H1 (cell line): ENCODE measurements at regions not wholly inside any gene's neighbourhood (a gene's known extent, or its start where the extent isn't known, plus 50 kb on each side); places are given as distances from the start of the nearest gene placed in this dataset.

Experiments used
- CTCF ChIA-PET: fragments of 300-600 bp; sonication (Branson Sonifier 250); formaldehyde crosslinking; loops from one replicate; lab custom pipeline; 2021; ENCODE audit not compliant: partially characterized antibody; lab: Charles Lee
- POLR2A ChIA-PET: fragments of 300-600 bp; sonication (Branson Sonifier 250); formaldehyde crosslinking; loops from one replicate; lab custom pipeline; 2021; ENCODE audit warnings: inconsistent platforms; ENCODE audit not compliant: partially characterized antibody; lab: Charles Lee
- DNase-seq, 2 experiments: peaks; one replicate each; pipeline versions ENCODE4 v3.0.0 to v3.0.0-alpha.2; 2010 to 2022; ENCODE audit warnings: low spot score in 2 of 2, low read depth in 1 of 2, mixed read lengths in 1 of 2
- FAIRE-seq: peaks from 2 replicates; lab custom pipeline; 2011; peaks lifted over from hg19 to GRCh38; lab: Jason Lieb, UNC
- H2AFZ ChIP-seq: 2 replicates; pipeline ENCODE4 v1.8.1; 2012; ENCODE audit warnings: low read length, inconsistent platforms
- H2AK5ac ChIP-seq: 2 replicates; pipeline ENCODE4 v1.6.1; 2013; ENCODE audit warnings: low read depth, low read length
- H2BK120ac ChIP-seq: replicated peaks from 2 replicates; pipeline ENCODE3; 2013; ENCODE audit warnings: low read depth, low read length, inconsistent platforms
- H2BK12ac ChIP-seq: 2 replicates; pipeline ENCODE4 v1.6.1; 2013; ENCODE audit warnings: low read depth, low read length
- H2BK15ac ChIP-seq: 2 replicates; pipeline ENCODE4 v1.6.1; 2013; ENCODE audit warnings: low read length
- H2BK20ac ChIP-seq: 2 replicates; pipeline ENCODE4 v1.6.1; 2013; ENCODE audit warnings: low read length
- H2BK5ac ChIP-seq: 2 replicates; pipeline ENCODE4 v1.6.1; 2013; ENCODE audit warnings: low read depth, low read length
- H3K14ac ChIP-seq: 2 replicates; pipeline ENCODE4 v1.6.1; 2013; ENCODE audit warnings: inconsistent platforms; ENCODE audit not compliant: insufficient read length
- H3K18ac ChIP-seq: 2 replicates; pipeline ENCODE4 v1.6.1; 2013; ENCODE audit warnings: low read length; ENCODE audit errors: extremely low read depth
- H3K23ac ChIP-seq: 2 replicates; pipeline ENCODE4 v1.6.1; 2013; ENCODE audit warnings: inconsistent platforms; ENCODE audit not compliant: insufficient read length
- H3K23me2 ChIP-seq: 2 replicates; pipeline ENCODE4 v1.6.1; 2013; ENCODE audit warnings: low read depth, low read length
- H3K27ac ChIP-seq: 2 replicates; pipeline ENCODE4 v1.6.1; 2011; ENCODE audit warnings: low read depth, low read length, inconsistent platforms
- H3K27me3 ChIP-seq, 4 experiments: replicated peaks in 1 of 4; 1 replicate in 1 of 4; 2 replicates in 3 of 4; pipeline versions ENCODE4 v1.6.1 to v1.8.1; 2011 to 2013; ENCODE audit warnings: low read length in 3 of 4, mild to moderate bottlenecking in 3 of 4, inconsistent platforms in 2 of 4, mixed read lengths in 2 of 4, moderate library complexity in 1 of 4; ENCODE audit not compliant: control insufficient read depth in 3 of 4, insufficient read depth in 3 of 4; ENCODE audit errors: extremely low read depth in 1 of 4
- H3K36me3 ChIP-seq, 4 experiments: 2 replicates each; pipeline versions ENCODE4 v1.6.1 to v1.8.1; 2011 to 2013; ENCODE audit warnings: mild to moderate bottlenecking in 4 of 4, low read length in 3 of 4, moderate library complexity in 2 of 4, control low read depth in 1 of 4, inconsistent platforms in 1 of 4; ENCODE audit not compliant: insufficient read depth in 4 of 4, control insufficient read depth in 2 of 4
- H3K4ac ChIP-seq: replicated peaks from 2 replicates; pipeline ENCODE3; 2013; ENCODE audit warnings: low read length, low read depth, mixed read lengths, inconsistent platforms; ENCODE audit not compliant: insufficient read length
- H3K4me1 ChIP-seq, 4 experiments: replicated peaks in 1 of 4; 1 replicate in 1 of 4; 2 replicates in 3 of 4; pipeline versions ENCODE4 v1.6.1 to v1.8.1; 2011 to 2013; ENCODE audit warnings: low read length in 3 of 4, inconsistent platforms in 2 of 4, mixed read lengths in 1 of 4; ENCODE audit not compliant: insufficient read depth in 4 of 4, control insufficient read depth in 3 of 4
- H3K4me2 ChIP-seq, 2 experiments: 2 replicates each; pipeline versions ENCODE4 v1.6.1 to v1.8.1; 2011 to 2013; ENCODE audit warnings: low read depth in 2 of 2, low read length in 2 of 2, control low read depth in 1 of 2, inconsistent platforms in 1 of 2, mild to moderate bottlenecking in 1 of 2; ENCODE audit not compliant: insufficient read depth in 1 of 2
- H3K4me3 ChIP-seq, 4 experiments: fragments of 200-600, 300-600 bp in 1 of 4; sonication (generic), shearing (Covaris generic), sonication (Bioruptor Twin) in 1 of 4; 2 replicates each; pipeline versions ENCODE4 v1.5.1 to v1.8.1; 2011 to 2016; ENCODE audit warnings: low read length in 4 of 4, low read depth in 3 of 4, control low read depth in 2 of 4, inconsistent platforms in 2 of 4, mild to moderate bottlenecking in 2 of 4, mixed read lengths in 1 of 4, moderate library complexity in 1 of 4; ENCODE audit not compliant: insufficient read depth in 2 of 4; ENCODE audit errors: extremely low read depth in 1 of 4
- H3K56ac ChIP-seq: replicated peaks from 2 replicates; pipeline ENCODE3; 2013; ENCODE audit warnings: low read depth, mild to moderate bottlenecking, mixed read lengths, low read length, inconsistent platforms; ENCODE audit not compliant: insufficient read length
- H3K79me1 ChIP-seq: 2 replicates; pipeline ENCODE4 v1.6.1; 2013; ENCODE audit warnings: low read depth, low read length, control low read depth
- H3K79me2 ChIP-seq, 2 experiments: 2 replicates each; pipeline versions ENCODE4 v1.6.1 to v1.8.1; 2012 to 2013; ENCODE audit warnings: low read length in 2 of 2, mild to moderate bottlenecking in 2 of 2, inconsistent platforms in 1 of 2; ENCODE audit not compliant: insufficient read depth in 2 of 2, control insufficient read depth in 1 of 2
- H3K9ac ChIP-seq, 4 experiments: replicated peaks in 1 of 4; 1 replicate in 1 of 4; 2 replicates in 3 of 4; pipeline versions ENCODE4 v1.6.1 to v1.8.1; 2011 to 2013; ENCODE audit warnings: low read depth in 3 of 4, low read length in 3 of 4, control low read depth in 2 of 4, mild to moderate bottlenecking in 2 of 4, moderate library complexity in 2 of 4, inconsistent platforms in 1 of 4; ENCODE audit errors: extremely low read depth in 1 of 4
- H3K9me3 ChIP-seq, 2 experiments: 2 replicates each; pipeline versions ENCODE4 v1.6.1 to v1.8.1; 2012 to 2013; ENCODE audit warnings: mild to moderate bottlenecking in 2 of 2, moderate library complexity in 2 of 2, control low read depth in 1 of 2, inconsistent platforms in 1 of 2, low read depth in 1 of 2, low read length in 1 of 2, mixed read lengths in 1 of 2; ENCODE audit not compliant: insufficient read depth in 2 of 2
- H4K20me1 ChIP-seq, 2 experiments: replicated peaks in 1 of 2; 2 replicates each; pipeline versions ENCODE3 to v1.8.1; 2011 to 2013; ENCODE audit warnings: inconsistent platforms in 2 of 2, low read length in 2 of 2, mild to moderate bottlenecking in 1 of 2; ENCODE audit not compliant: insufficient read depth in 2 of 2, control insufficient read depth in 1 of 2
- H4K5ac ChIP-seq: 2 replicates; pipeline ENCODE4 v1.6.1; 2013; ENCODE audit warnings: low read length, low read depth, mixed read lengths, inconsistent platforms; ENCODE audit not compliant: insufficient read length
- H4K8ac ChIP-seq: 2 replicates; pipeline ENCODE4 v1.8.0; 2013; ENCODE audit warnings: mild to moderate bottlenecking, moderate library complexity, low read length, inconsistent platforms; ENCODE audit not compliant: insufficient read depth; ENCODE audit errors: extremely low read depth
- H4K91ac ChIP-seq: replicated peaks from 2 replicates; pipeline ENCODE3; 2013; ENCODE audit warnings: low read length, mixed read lengths, inconsistent platforms; ENCODE audit not compliant: insufficient read length
- PHF8 ChIP-seq: fragments of 200-600 bp; sonication (generic); conservative IDR thresholded peaks from 2 replicates; pipeline ENCODE4 v1.7.1; 2012; ENCODE audit warnings: low read depth, mild to moderate bottlenecking, inconsistent platforms, low read length, moderate library complexity
- WGBS, 2 experiments: shearing (Covaris generic) in 1 of 2; methylation state at CpG; one replicate each; pipeline versions ENCODE4 v1.1.6 to v1.1.7; 2013 to 2015; ENCODE audit warnings: low lambda C conversion rate in 2 of 2, mixed read lengths in 2 of 2, inconsistent platforms in 1 of 2, low coverage in 1 of 2, missing lambda C conversion rate in 1 of 2; ENCODE audit not compliant: insufficient replicate concordance in 2 of 2, insufficient coverage in 1 of 2, insufficient read length in 1 of 2; ENCODE audit errors: extremely low coverage in 1 of 2, missing lambda C conversion rate in 1 of 2; 5-methylcytosine and 5-hydroxymethylcytosine counted together

- no peaks in the 10 kb centered on the region for H3K9me3 ChIP-seq
- no peaks in the 10 kb centered on the region for H3K23me2 ChIP-seq
- FAIRE-seq, result no peak
- WGBS, 2 experiments, result 98% methylated on average over 4 of the region's 4 CpGs; no CpG with 5 or more reads in 1 of the 2 experiments
- no peak overlapping the region for H2AFZ ChIP-seq
- no peak overlapping the region for H3K27ac ChIP-seq
- H3K79me2 ChIP-seq, result no peaks in the 10 kb centered on the region
- no peak overlapping the region for H3K23ac ChIP-seq
- CTCF ChIA-PET, result no interaction called here
- H3K56ac ChIP-seq, result no peak overlapping the region
- no peak overlapping the region for H3K14ac ChIP-seq
- POLR2A ChIA-PET, result no interaction called here
- no peak overlapping the region for H4K5ac ChIP-seq
- no peak overlapping the region for H2BK12ac ChIP-seq
- no peaks in the 10 kb centered on the region for H3K4me1 ChIP-seq
- H2BK5ac ChIP-seq, result no peak overlapping the region
- no peak overlapping the region for H3K9ac ChIP-seq
- no peak overlapping the region for H4K8ac ChIP-seq
- no peaks in the 10 kb centered on the region for H3K27me3 ChIP-seq
- H2AK5ac ChIP-seq, result no peak overlapping the region
- no peak overlapping the region for H3K4me3 ChIP-seq
- H4K20me1 ChIP-seq, result no peaks in the 10 kb centered on the region
- no peaks in the 10 kb centered on the region for H3K36me3 ChIP-seq
- H3K18ac ChIP-seq, result no peak overlapping the region
- no peak overlapping the region for H4K91ac ChIP-seq
- H3K4ac ChIP-seq, result no peak overlapping the region
- DNase-seq, result no peak
- no peak overlapping the region for H3K4me2 ChIP-seq
- H2BK15ac ChIP-seq, result no peak overlapping the region
- no peaks in the 10 kb centered on the region for H3K79me1 ChIP-seq
- no peak overlapping the region for H2BK20ac ChIP-seq
- H2BK120ac ChIP-seq, result no peak overlapping the region
- TF ChIP-seq PHF8, result no peak
Observed at GRCh38 chr18:73733376-73733775, 414.3 kb downstream of the FBXO15 start.
